HG03135 (cell line): ENCODE measurements at regions not wholly inside any gene's neighbourhood (a gene's known extent, or its start where the extent isn't known, plus 50 kb on each side); places are given as distances from the start of the nearest gene placed in this dataset.

Source experiments
- ATAC-seq: cut with Tn5 transposase; IDR thresholded peaks from one replicate; pipeline ENCODE4 v1.9.1; 2021; ENCODE audit warnings: mild to moderate bottlenecking, moderate library complexity; ENCODE audit not compliant: unreplicated experiment

DNA sequence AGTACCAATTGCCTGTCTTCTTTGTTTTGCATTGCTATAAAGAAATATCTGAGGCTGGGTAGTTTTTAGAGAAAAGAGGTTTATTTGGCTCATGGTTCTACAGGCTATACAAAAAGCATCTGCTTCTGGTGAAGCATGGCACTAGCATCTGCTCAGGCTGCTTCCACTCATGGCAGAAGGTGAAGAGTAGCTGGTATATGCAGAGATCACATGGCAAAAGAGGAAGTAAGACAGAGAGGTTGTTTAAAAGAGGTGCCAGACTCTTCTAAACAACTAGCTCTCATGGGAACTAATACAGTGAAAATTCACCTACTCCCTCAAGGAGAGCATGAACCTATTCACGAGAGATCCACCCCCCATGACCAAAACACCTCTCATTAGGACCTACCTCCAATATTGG, 56.7 kb upstream of the GUCA2B start:
- ATAC-seq = no peak

DNA sequence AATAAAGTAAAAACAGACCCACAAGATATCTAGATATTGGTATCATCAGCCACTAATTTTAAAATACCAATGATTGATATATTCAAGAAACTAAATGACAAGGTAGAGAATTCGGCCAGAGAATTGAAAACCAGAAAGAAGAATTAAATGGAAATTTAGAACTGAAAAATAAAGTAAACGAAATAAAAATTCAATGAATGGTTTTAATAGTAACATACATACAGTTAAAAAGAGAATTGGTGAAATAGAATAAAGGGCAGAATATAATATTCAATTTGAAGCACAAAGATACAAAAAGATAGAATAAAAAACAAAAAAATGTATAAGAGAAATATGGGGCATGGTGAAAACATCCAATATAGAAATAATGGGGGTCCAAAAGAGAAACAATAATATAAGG, 64.0 kb upstream of the GUCA2B start:
- no peak for ATAC-seq

DNA sequence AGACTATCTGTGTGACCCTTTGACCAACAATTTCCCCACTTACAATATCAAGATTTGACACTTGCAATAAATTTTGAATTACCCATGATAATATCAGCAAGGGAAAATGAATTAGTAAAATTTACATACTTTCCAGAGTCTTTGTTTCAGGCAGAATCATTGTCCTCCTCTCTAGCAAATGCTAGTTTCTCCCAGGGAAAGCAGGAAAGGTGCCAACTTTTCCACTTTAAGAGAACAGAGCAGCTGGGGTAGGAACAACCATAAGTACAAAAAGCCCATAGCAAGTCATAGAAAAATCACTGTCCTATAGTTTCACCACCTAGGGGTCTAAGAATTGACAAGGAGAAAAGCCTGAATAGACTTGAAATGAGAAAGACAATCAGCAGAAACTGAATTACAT, 67.1 kb upstream of the GUCA2B start:
- ATAC-seq = no peak

DNA sequence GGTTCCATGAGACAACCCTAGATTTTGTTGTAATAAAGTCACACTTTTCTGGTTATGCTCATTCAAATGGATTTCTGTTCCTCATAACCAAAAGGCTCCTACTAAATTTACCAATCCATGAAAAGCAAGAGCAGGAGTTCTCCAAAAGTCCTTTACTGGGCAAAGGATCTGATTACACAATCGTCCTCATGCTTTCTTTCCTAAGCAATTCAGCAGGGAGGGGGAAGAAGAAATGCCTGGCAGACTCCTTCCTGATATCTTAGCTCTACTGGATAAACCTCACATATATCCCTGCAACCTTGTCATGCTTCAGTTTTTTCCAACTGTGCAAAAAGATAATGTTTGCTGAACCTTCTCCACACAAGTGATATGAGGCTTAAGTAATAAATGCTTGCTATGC, 67.6 kb upstream of the GUCA2B start:
- ATAC-seq = no peak

DNA sequence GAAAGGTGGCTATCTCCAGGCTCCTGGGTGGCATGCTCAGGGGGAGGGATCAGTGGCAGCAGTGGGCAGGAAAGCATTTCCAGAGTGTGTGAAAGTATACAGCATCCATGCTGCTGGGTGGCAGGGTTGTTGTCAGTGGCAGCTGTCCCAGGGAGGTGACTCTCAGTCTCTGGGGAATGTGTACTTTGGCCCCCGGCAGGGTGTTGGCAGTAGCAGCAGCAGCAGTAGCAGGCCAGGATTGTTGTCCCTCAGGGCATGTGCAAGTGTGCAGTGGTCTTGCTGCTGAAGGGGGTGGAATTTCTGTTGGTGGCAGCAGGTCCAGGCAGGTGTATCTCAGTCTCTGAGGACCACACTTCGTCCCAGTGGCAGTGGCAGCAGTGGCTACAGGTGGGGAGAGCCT, 71.7 kb upstream of the GUCA2B start:
- ATAC-seq = no peak

DNA sequence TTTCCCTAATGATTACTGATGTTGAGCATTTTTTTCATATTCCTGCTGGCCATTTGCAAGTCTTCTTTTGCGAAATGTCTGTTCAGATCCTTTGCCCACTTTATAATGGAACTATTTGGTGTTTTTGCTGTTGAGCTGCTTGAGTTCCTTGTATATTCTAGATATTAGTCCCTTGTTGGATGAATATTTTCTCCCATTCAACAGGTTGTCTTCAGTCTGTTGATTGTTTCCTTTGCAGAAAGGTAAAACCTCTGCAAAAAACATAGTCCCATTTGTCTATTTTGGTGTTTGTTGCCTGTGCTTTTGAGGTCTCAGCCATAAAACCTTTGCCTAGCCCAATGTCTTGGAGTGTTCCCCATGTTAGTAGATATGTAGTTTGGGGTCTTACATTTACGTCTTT, 78.0 kb upstream of the GUCA2B start:
- ATAC-seq = no peak

DNA sequence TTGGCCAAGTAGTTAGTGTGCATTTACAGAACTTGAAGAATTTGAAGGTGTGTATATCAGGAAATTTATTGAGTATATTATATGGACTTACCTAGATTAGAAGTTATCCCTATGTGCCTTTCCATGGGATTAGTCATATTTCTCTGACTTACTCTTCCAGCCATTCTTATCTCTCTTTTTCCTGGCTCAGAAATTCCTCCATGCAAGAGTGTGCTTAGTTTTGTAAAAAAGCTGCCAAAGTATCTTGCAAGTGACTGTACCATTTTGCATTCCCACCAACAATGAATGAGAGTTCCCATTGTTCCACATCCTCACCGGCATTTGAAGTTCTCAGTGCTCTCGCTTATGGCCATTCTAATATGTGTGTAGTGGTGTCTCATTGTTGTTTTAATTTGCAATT, 82.2 kb upstream of the GUCA2B start:
- ATAC-seq = no peak

DNA sequence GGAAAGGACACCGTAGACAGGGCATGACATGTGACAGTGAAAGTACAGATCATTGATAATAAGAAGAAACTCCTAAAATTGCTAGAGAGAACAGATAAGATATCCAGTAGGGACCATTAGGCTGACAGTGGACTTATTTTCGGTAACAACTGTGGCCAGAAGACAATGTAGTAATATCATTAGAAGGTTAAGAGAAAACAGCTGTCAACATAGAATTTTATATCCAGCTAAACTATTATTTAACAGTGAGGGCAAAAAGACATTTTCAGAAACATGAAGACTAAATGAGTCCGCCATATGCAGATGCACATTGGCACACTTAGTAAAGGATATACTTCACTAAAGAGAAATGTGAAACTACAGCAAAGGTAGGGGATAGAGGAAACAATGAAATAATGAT, 95.4 kb upstream of the GUCA2B start:
- ATAC-seq = no peak

DNA sequence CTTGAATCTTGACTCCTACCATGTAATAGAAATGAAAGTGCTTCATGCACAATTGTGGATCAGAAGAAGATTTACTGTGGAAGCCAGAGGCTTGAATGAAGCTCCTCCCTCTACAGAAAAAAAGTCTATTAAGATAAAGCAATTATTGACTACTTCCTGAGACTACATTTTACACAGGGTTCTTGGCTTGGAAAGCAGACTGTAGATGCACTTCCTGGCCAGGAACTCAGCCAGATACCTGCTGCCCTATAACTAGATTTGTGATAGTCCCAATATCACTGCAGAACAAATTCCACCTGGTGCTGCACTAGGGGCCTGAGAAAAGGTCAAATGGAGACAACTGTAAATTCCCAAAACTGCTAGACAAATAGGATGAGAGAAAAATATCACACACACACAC, 96.8 kb upstream of the GUCA2B start:
- ATAC-seq = no peak

DNA sequence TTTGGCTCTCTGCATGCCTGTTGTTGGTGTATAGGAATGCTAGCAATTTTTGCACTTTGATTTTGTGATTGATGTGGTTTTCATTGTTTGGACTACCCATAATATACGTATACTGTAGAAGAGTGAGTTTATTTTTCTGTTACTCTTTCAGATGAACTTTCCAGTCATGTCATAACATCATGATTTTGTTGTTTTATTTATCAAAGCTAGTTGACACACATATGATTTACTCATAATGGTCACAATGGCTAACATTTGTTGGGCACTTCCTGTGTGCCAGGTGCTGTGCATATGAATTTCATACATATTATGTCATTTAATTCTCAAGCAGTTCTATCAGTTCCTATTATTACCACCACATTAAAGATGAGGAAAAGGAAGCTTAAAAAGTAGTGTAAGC, 98.1 kb upstream of the GUCA2B start:
- ATAC-seq = no peak

DNA sequence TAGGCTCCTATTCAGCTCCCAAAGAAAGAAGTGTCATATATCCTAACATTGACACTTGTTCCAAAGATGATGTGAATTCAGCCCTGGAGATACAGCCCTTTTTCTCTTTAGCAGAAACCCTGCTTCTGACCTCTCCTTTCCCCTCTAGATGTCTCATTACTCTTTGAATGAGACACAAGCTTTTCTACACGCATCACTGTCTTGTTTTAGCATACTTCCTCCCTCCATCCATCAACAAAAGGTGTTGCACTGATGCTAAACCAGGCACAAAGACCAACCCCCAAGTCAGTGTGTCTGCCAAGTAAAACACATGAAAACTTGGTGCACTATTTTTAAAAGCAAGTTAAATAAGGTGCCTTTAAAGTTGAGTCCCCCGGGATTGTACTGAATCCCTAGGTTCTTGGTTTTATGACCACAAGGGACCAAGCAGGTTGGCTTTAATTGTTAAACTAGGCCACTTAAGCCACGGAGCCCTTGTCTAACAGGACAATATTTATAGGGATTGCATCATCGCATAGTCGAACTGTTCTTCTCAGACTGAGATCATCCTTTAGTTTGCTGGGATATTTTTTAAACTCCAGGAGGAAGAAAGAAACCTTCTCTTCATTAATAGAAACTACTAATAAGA, 101.0 kb upstream of the GUCA2B start:
- no peak for ATAC-seq

DNA sequence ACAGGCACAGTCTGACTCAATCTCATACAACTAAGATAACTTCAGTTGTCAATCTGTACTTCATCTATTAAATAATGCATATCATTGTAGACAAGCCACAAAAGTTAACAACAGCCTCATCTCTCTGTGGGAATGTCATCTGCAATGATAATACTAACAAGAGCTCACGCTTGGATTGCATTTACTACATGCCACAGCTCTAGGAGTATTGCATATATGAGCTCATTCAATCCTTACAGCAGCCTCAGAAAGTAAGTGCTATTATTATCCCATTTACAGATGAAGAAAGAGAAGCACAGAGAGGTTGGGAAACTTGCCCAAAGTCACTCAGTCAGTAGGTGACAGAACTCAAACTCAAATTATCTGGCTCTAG, 105.7 kb upstream of the GUCA2B start:
- no peak for ATAC-seq

DNA sequence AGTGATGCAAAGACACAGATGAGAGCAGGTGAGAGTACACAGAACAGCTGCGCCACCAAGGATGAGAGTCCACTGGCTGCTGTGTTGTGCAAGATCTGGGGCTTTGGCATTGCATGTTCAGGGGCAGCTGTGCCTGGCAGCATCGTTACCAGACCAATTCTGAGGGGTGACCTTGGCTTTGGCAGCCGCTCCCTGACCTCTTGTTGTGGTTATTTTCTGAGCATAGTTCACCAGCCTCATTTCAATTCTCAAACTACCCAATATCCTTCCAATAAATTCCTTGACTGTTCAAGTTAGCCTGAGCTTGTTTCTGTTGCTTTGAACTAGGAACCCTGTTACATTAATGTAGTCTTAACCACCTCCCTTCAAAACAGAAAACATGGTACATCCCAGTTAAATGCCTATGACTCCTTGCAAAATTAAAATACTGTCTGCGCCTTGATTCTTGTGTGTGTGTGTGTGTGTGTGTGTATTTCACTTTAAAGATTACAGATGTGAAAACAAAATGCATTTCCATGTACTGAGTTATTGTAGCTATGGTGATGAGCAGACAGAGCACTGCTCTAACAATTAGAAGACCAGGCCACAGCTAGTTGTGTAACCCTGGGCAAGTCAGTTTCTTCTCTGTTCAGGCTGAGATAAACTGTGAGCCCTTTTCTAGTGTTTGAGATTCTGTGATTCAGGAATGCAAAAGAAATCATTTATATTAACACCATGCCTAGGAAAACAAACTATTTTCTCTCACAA, 106.3 kb upstream of the GUCA2B start:
- no peak for ATAC-seq

DNA sequence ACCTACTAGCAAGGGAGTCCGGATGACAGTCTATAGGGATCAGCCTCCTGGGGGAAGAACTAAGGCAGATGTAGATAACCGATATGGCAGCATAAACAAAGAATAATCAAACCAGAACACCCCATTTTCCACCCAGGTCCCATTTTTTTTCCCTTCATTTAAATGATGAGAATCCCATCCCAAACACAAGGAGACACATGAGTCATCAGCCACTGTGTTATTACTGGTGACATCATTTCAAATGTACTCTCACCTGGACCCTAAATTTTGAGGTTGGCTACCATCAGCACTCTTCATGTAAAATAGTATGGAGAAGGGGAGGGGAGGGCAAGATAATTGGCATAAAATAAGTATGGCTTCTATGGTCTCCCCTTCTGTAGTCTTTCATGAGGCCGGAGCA, 108.9 kb upstream of the GUCA2B start:
- no peak for ATAC-seq

DNA sequence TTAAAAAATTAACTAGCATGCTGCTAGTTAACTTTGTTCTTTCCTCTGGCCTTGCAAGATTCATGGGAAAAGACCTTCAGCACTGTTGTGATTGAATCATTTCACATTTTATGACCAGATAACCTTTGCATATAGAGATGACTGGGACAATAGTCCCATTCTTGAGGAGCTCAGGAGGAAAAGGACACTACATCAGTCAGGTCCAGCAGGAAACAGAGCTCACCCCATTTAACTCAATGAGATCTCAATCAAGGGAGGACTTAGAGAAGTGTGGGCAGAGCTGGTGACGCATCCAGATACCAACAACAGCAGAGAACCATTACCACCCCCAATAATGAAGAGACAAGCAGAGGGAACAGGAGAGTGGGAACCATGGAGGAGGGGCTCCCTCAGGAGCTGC, 109.4 kb upstream of the GUCA2B start:
- no peak for ATAC-seq

DNA sequence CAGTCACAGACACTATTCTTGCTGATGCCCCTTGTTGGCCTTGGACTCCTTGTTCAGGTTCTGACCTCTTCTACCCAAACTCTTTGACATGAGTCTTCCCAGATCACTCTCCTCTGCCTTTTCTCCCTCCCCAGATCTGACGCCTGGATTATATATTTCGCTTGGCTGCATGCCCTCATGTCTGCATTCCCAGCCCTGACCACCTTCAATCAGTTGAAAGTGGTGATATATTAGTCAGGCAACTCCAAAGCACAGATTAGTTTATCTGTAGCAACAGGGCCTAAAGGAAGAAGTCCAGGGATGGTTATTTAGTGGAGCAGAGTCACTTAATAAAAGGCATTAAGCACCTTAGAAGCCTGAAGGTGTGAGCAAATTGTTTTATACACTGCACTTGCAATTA, 110.0 kb upstream of the GUCA2B start:
- no peak for ATAC-seq

DNA sequence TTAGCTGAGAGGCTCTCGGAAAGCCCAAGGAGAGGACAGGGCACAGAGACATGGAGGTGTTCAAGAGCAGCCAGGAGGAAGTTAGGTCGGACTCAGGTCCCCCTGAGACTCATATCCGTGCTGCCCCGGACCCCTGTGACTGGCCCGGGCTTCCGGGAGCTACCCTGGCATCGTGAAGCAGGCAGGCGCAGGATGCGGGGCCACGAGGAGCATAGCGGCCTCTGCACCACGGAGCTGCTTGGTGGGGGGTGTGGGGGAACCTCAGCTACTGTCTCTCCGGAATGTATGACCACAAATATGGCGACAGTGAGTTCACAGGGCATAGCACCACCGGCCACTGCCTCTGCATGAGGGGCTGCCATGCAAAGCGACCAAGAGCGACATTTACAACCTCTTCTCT, 112.2 kb upstream of the GUCA2B start:
- no peak for ATAC-seq

DNA sequence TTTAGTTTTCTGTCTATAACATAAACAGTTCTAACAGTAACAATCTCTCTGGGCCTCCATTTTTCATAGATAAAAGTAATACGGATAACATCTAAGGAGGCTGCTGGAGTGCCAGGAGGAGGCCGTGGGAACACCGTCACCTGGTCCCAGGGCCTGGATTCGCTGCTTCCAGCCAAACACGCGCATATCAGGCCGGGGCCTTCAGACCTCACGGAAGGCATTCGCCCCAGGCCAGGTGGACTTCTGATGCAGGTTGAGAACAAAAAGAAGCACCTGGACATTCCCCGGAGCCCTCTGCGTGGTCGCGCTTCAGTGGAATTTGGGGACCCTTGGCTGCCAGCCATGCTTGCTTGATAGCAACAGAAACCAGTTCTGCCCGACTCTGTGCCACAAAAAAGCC, 113.1 kb upstream of the GUCA2B start:
- ATAC-seq = no peak

DNA sequence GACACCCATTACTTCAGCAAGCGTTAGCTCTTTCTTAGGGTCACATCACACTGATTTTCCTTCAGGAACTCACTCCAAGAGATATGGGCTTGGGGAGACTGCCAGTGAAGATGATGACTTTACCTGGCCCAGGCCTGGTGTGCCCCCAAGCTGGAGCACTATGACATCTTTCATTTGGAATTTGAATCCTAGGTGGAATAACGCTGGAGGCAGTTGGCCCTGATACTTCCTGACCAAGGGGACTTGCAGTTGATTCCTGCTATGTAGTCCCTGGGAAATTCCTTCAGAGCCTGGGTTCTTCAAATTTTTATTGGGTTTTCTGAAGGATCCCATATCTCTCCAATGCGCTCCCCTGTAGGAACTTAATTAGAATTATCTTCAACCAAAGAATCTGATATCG, 114.9 kb upstream of the GUCA2B start:
- ATAC-seq = no peak

DNA sequence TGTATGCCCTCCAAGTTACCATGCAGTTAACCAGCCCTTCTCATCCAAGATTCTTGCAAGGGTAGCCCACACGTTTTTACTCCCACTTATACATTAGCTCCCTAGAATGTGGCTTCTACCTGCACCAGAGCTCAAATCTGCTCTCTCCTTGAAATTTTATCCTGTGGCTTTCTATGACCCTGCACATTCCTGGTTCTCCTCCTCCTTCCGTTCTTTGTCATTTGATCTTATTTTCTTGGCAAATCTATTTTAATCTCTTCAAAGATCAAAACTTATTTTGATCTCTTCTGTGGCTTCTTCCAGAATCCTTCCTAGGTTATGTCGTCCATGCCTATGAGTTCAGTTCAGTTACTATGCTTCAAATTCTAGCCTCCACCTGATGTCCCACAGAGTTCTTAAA, 115.6 kb upstream of the GUCA2B start:
- no peak for ATAC-seq

DNA sequence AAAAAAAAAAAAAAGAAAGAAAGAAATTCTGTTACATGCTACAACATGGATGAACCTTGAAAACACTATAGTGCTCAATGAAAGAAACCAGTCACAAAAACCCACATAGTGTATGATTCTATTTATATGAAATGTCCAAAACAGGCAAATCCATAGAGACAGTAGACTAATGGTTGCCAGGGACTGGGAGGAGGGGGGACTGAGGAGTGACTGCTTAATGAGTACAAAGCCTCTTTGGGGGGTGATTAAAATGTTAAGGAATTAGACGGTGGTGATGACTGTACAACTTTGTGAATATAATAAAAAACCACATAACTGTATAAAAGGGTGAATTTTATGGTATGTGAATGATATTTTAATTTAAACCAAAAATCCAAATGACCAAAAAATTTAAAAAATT, 116.0 kb upstream of the GUCA2B start:
- no peak for ATAC-seq

DNA sequence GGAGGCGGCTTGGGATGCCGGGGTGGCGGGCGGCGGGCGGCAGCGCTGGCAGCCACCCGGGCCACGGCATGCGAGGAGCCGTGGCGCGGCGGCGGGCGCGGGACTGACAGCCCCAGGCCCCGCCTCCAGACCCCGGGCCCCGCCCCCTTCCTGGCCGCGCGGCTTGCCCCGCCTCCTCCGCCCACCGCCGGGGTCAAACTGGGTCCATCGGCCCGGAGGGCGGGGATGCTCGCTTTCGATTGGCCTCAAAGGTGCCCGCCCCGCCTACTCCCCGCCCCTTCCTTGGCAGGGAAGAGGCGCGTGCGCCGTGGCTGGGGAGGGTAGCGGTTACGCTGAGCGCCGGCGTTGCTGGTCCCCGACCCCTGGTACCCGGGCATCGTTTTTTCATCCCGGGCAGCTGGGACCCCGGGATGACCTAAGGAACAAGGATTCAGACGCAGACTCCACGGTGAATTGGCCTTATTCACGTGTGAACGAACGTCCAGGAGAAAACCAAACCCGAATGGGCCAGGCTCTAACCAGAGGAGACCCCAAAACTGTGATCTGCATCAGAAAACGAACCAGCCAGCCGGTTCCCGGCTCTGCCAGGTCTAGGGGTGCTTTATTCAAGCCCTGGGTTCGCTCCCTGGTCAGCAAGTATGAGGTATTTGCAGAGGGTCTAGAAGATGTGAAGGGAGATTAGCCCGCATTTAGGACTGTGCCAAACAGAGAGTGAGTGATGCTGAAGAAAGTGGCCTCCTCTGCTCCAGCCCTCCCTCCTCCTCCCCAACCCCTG, 117.2 kb upstream of the GUCA2B start:
- ATAC-seq = peak; percentile 91
